HCT116 (cell line): ENCODE measurements at regions not wholly inside any gene's neighbourhood (a gene's known extent, or its start where the extent isn't known, plus 50 kb on each side); places are given as distances from the start of the nearest gene placed in this dataset.

ENCODE experiments used
- ATAC-seq: fragments of 200-7000 bp; cut with Tn5 transposase; 2 replicates; pipeline ENCODE4 v1.9.1; 2020; ENCODE audit warnings: mild to moderate bottlenecking, moderate library complexity
- BruUV-seq: library from RNA; stranded (reverse); fragments of 400-500 nt; replicated peaks from 2 replicates; lab custom pipeline; 2021; lab: Mats Ljungman, UMichigan
- CTCF ChIA-PET: fragments of 300-600 bp; sonication (Branson Sonifier 250); formaldehyde crosslinking; loops from one replicate; lab custom pipeline; 2021; ENCODE audit warnings: antibody characterized with exemption; lab: Charles Lee
- POLR2A ChIA-PET: fragments of 300-600, 350-600 bp; sonication (Branson Sonifier 250); formaldehyde crosslinking; loops from one replicate; lab custom pipeline; 2021; ENCODE audit warnings: antibody characterized with exemption; lab: Charles Lee
- RAD21 ChIA-PET, 2 experiments: fragments of 300-600 bp; sonication (Branson Sonifier 250); formaldehyde crosslinking; loops; one replicate each; lab custom pipeline; 2023; ENCODE audit warnings: low total read pairs in 2 of 2; ENCODE audit not compliant: uncharacterized antibody in 2 of 2, unreplicated experiment in 2 of 2, low non-redundant PET in 1 of 2; lab: Charles Lee
- DNase-seq: peaks from one replicate; pipeline ENCODE4 v3.0.0-alpha.2; 2010; ENCODE audit warnings: low read depth, low spot score
- H2AFZ ChIP-seq: fragments of 200-600 bp; shearing (Covaris generic), sonication (generic); 2 replicates; pipeline ENCODE4 v1.6.1; 2017; ENCODE audit warnings: low read depth, mixed run types, mixed read lengths, antibody characterized with exemption, low read length; ENCODE audit not compliant: poor library complexity, severe bottlenecking
- H3K27ac ChIP-seq: 2 replicates; pipeline ENCODE4 v1.5.1; 2012; ENCODE audit warnings: low read depth, low read length
- H3K27me3 ChIP-seq: fragments of 200-600 bp; sonication (generic); 2 replicates; pipeline ENCODE4 v1.6.1; 2016; ENCODE audit warnings: mixed run types, low read length, mixed read lengths; ENCODE audit not compliant: insufficient read depth
- H3K36me3 ChIP-seq, 2 experiments: fragments of 200-500 bp in 1 of 2; fragments of 200-600 bp in 1 of 2; sonication (Bioruptor generic) in 1 of 2; sonication (generic) in 1 of 2; 2 replicates each; pipeline versions ENCODE4 v1.5.1 to v1.6.1; 2014 to 2016; ENCODE audit warnings: low read length in 2 of 2, inconsistent platforms in 1 of 2, mixed read lengths in 1 of 2, mixed run types in 1 of 2; ENCODE audit not compliant: insufficient read depth in 2 of 2, control insufficient read depth in 1 of 2
- H3K4me1 ChIP-seq, 2 experiments: fragments of 200-600 bp in 1 of 2; sonication (generic) in 1 of 2; 2 replicates each; pipeline versions ENCODE4 v1.5.1 to v1.6.1; 2012 to 2017; ENCODE audit warnings: low read length in 2 of 2, inconsistent platforms in 1 of 2, mild to moderate bottlenecking in 1 of 2, mixed read lengths in 1 of 2, mixed run types in 1 of 2, moderate library complexity in 1 of 2; ENCODE audit not compliant: insufficient read depth in 2 of 2, control insufficient read depth in 1 of 2
- H3K4me2 ChIP-seq: fragments of 200-600 bp; sonication (generic); 2 replicates; pipeline ENCODE4 v1.6.1; 2017; ENCODE audit warnings: mixed run types, low read length, mixed read lengths
- H3K4me3 ChIP-seq, 2 experiments: fragments of 200-600 bp in 1 of 2; sonication (generic) in 1 of 2; replicated peaks in 1 of 2; 2 replicates each; pipeline ENCODE4 v1.5.1; 2011 to 2016; ENCODE audit warnings: low read length in 2 of 2, control low read depth in 1 of 2, low read depth in 1 of 2, mild to moderate bottlenecking in 1 of 2, mixed read lengths in 1 of 2, mixed run types in 1 of 2
- H3K79me2 ChIP-seq: fragments of 200-600 bp; sonication (generic); 2 replicates; pipeline ENCODE4 v1.6.1; 2017; ENCODE audit warnings: mild to moderate bottlenecking, mixed run types, low read length, moderate library complexity, mixed read lengths; ENCODE audit not compliant: insufficient read depth
- H3K9ac ChIP-seq: fragments of 200-600 bp; sonication (generic); 2 replicates; pipeline ENCODE4 v1.6.1; 2016; ENCODE audit warnings: low read length, mixed read lengths
- H3K9me2 ChIP-seq: fragments of 200-600 bp; sonication (generic), shearing (Covaris generic); 2 replicates; pipeline ENCODE4 v1.6.1; 2017; ENCODE audit warnings: mixed run types, mild to moderate bottlenecking, moderate library complexity; ENCODE audit not compliant: insufficient read depth
- H3K9me3 ChIP-seq, 2 experiments: fragments of 200-500 bp in 1 of 2; fragments of 200-600 bp in 1 of 2; sonication (Bioruptor generic) in 1 of 2; sonication (generic) in 1 of 2; 2 replicates each; pipeline ENCODE4 v1.6.1; 2014 to 2017; ENCODE audit warnings: low read length in 2 of 2, mixed read lengths in 2 of 2, inconsistent platforms in 1 of 2, low read depth in 1 of 2, mild to moderate bottlenecking in 1 of 2, mixed run types in 1 of 2, moderate library complexity in 1 of 2; ENCODE audit not compliant: control insufficient read depth in 1 of 2, insufficient read depth in 1 of 2
- H4K20me1 ChIP-seq: fragments of 200-600 bp; sonication (generic), shearing (Covaris generic); 2 replicates; pipeline ENCODE4 v1.6.1; 2017; ENCODE audit warnings: mixed run types, mild to moderate bottlenecking, moderate library complexity; ENCODE audit not compliant: insufficient read depth
- CBX3 ChIP-seq: IDR thresholded peaks from 2 replicates; pipeline ENCODE4 v1.6.1; 2012; ENCODE audit warnings: low read depth
- CEBPB ChIP-seq: IDR thresholded peaks from 2 replicates; pipeline ENCODE4 v1.6.1; 2012; ENCODE audit warnings: low read depth
- EGR1 ChIP-seq: IDR thresholded peaks from 2 replicates; pipeline ENCODE4 v1.6.1; 2012; ENCODE audit warnings: low read depth
- EZH2 ChIP-seq: fragments of 200-600 bp; sonication (generic); IDR thresholded peaks from 2 replicates; pipeline ENCODE4 v1.6.1; 2017; ENCODE audit warnings: antibody characterized with exemption, mixed run types
- EZH2phosphoT487 ChIP-seq: fragments of 200-600 bp; IDR thresholded peaks from 2 replicates; pipeline ENCODE4 v1.6.1; 2018; ENCODE audit warnings: antibody characterized with exemption, borderline replicate concordance
- FOSL1 ChIP-seq: IDR thresholded peaks from 2 replicates; pipeline ENCODE4 v1.6.1; 2012; ENCODE audit warnings: low read depth
- POLR2A ChIP-seq: IDR thresholded peaks from 2 replicates; pipeline ENCODE4 v1.7.0; 2011; ENCODE audit warnings: borderline replicate concordance; ENCODE audit not compliant: insufficient read depth, insufficient read length; ENCODE audit errors: extremely low read depth
- POLR2AphosphoS5 ChIP-seq: IDR thresholded peaks from 2 replicates; pipeline ENCODE4 v1.6.1; 2011; ENCODE audit warnings: mild to moderate bottlenecking, low read depth, low read length, moderate library complexity
- RAD21 ChIP-seq: IDR thresholded peaks from 2 replicates; pipeline ENCODE4 v1.6.1; 2012; ENCODE audit warnings: low read depth, mild to moderate bottlenecking
- SP1 ChIP-seq: IDR thresholded peaks from 2 replicates; pipeline ENCODE4 v1.6.1; 2012; ENCODE audit warnings: low read depth
- SRF ChIP-seq: IDR thresholded peaks from 2 replicates; pipeline ENCODE4 v1.6.1; 2012; ENCODE audit warnings: low read depth
- TCF7L2 ChIP-seq: IDR thresholded peaks from 2 replicates; pipeline ENCODE4 v1.7.0; 2011; ENCODE audit warnings: borderline replicate concordance, inconsistent platforms; ENCODE audit not compliant: insufficient read depth, insufficient read length; ENCODE audit errors: extremely low read depth
- YY1 ChIP-seq: IDR thresholded peaks from 2 replicates; pipeline ENCODE4 v1.6.1; 2011; ENCODE audit warnings: low read length, low read depth, moderate library complexity, mild to moderate bottlenecking; ENCODE audit not compliant: insufficient replicate concordance; ENCODE audit errors: extremely low read depth
- ZFX ChIP-seq: fragments of 450-650 bp; IDR thresholded peaks from 2 replicates; pipeline ENCODE4 v1.6.1; 2017
- ZNF274 ChIP-seq: fragments of 200-500 bp; sonication (Bioruptor generic); IDR thresholded peaks from 2 replicates; pipeline ENCODE4 v1.6.1; 2014; ENCODE audit warnings: mild to moderate bottlenecking, low read depth, low read length, inconsistent platforms
- intact Hi-C: fragments of 100-400 bp; cut with micrococcal nuclease; formaldehyde crosslinking; loops from 2 replicates; pipeline ENCODE4 v1.10.0; 2022
- TF ChIP-seq, protein P1 (sequence below): IDR thresholded peaks from 2 replicates; pipeline ENCODE4 v1.6.1; 2011; ENCODE audit warnings: mild to moderate bottlenecking, low read length, moderate library complexity; ENCODE audit not compliant: insufficient replicate concordance; ENCODE audit errors: extremely low read depth
- TF ChIP-seq, protein P2 (sequence below): IDR thresholded peaks from 2 replicates; pipeline ENCODE4 v1.6.1; 2012; ENCODE audit warnings: low read depth

DNA sequence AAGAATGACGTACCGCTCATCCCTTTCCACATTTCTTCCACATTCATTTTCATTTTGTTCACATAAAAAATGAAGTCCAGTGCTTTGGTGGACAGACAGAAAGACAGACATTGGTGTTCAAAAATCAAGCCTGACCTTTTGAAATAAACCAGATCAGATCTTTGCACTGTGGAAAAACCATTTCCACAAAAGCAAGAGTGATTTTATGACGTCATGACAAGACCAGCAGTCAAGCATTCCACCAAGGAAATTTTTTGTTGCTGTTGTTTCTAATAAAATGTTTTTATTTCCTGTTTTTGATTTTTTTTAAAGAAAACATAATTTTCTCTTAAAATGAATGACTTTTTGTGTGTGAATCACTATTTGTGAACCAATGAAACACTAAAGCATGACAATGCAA is 350.0 kb downstream of the KCNJ2 start (continued):
- TF ChIP-seq, protein P1, sequence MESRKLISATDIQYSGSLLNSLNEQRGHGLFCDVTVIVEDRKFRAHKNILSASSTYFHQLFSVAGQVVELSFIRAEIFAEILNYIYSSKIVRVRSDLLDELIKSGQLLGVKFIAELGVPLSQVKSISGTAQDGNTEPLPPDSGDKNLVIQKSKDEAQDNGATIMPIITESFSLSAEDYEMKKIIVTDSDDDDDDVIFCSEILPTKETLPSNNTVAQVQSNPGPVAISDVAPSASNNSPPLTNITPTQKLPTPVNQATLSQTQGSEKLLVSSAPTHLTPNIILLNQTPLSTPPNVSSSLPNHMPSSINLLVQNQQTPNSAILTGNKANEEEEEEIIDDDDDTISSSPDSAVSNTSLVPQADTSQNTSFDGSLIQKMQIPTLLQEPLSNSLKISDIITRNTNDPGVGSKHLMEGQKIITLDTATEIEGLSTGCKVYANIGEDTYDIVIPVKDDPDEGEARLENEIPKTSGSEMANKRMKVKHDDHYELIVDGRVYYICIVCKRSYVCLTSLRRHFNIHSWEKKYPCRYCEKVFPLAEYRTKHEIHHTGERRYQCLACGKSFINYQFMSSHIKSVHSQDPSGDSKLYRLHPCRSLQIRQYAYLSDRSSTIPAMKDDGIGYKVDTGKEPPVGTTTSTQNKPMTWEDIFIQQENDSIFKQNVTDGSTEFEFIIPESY, result no peak
- TF ChIP-seq POLR2A (no peak), EZH2phosphoT487 (no peak), RAD21 (no peak), CBX3 (no peak), YY1 (no peak), POLR2AphosphoS5 (no peak)
- TF ChIP-seq, protein P2, sequence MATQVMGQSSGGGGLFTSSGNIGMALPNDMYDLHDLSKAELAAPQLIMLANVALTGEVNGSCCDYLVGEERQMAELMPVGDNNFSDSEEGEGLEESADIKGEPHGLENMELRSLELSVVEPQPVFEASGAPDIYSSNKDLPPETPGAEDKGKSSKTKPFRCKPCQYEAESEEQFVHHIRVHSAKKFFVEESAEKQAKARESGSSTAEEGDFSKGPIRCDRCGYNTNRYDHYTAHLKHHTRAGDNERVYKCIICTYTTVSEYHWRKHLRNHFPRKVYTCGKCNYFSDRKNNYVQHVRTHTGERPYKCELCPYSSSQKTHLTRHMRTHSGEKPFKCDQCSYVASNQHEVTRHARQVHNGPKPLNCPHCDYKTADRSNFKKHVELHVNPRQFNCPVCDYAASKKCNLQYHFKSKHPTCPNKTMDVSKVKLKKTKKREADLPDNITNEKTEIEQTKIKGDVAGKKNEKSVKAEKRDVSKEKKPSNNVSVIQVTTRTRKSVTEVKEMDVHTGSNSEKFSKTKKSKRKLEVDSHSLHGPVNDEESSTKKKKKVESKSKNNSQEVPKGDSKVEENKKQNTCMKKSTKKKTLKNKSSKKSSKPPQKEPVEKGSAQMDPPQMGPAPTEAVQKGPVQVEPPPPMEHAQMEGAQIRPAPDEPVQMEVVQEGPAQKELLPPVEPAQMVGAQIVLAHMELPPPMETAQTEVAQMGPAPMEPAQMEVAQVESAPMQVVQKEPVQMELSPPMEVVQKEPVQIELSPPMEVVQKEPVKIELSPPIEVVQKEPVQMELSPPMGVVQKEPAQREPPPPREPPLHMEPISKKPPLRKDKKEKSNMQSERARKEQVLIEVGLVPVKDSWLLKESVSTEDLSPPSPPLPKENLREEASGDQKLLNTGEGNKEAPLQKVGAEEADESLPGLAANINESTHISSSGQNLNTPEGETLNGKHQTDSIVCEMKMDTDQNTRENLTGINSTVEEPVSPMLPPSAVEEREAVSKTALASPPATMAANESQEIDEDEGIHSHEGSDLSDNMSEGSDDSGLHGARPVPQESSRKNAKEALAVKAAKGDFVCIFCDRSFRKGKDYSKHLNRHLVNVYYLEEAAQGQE, result no peak

DNA sequence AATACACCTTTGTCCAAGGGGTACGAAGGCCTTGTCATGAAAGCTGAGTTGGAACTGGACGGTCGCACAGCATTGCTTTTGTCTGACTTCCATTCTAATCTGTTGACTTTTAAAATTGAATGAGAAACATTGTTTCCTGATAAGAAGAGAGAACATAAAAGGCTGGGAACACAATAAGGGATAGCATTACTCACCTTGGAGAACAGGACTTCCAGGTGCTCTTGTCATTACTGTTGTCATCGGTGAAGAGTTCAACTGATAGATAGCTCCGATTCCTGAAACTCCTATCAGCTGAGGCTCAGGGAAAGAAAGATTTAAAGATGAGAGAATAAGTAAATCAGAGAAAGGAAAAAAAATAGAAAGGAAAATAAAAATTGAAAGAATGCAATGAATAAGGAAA is 351.1 kb downstream of the KCNJ2 start:
- Histone ChIP-seq H2AFZ (no peak overlapping the region), H3K36me3 (no peaks in the 10 kb centered on the region), H3K4me3 (no peak overlapping the region), H3K9me3 (no peaks in the 10 kb centered on the region), H3K4me2 (no peak overlapping the region), H3K27me3 (no peaks in the 10 kb centered on the region), H4K20me1 (no peaks in the 10 kb centered on the region), H3K9me2 (no peaks in the 10 kb centered on the region), H3K79me2 (no peaks in the 10 kb centered on the region), H3K27ac (no peak overlapping the region), H3K4me1 (no peaks in the 10 kb centered on the region)
- RAD21 ChIA-PET, result no interaction called here
- ATAC-seq (no peak), DNase-seq (no peak)
- POLR2A ChIA-PET, result no interaction called here
- intact Hi-C loops, result no loop called here
- no TSS peak for BruUV-seq
- no peak for TF ChIP-seq POLR2AphosphoS5
- TF ChIP-seq RAD21, result no peak
- no peak for TF ChIP-seq SP1
- no peak for TF ChIP-seq EZH2phosphoT487
- TF ChIP-seq YY1, result no peak
- TF ChIP-seq CBX3, result no peak
- TF ChIP-seq EGR1, result no peak
- TF ChIP-seq, protein P2, result no peak
- TF ChIP-seq EZH2, result no peak
- no peak for TF ChIP-seq ZFX
- no peak for TF ChIP-seq FOSL1
- TF ChIP-seq CEBPB, result no peak
- no peak for TF ChIP-seq TCF7L2
- TF ChIP-seq ZNF274, result no peak
- no peak for TF ChIP-seq SRF
- TF ChIP-seq, all 23 proteins: peak for 0
- CTCF ChIA-PET, result no interaction called here
- H3K9ac ChIP-seq, result no peak overlapping the region
